K562 (cell line): ENCODE measurements at regions not wholly inside any gene's neighbourhood (a gene's known extent, or its start where the extent isn't known, plus 50 kb on each side); places are given as distances from the start of the nearest gene placed in this dataset.

Experiments
- CTCF ChIP-seq, 3 experiments: IDR thresholded peaks in 2 of 3; conservative IDR thresholded peaks in 1 of 3; 2 replicates each; pipeline ENCODE4 v1.5.1; 2011 to 2012; ENCODE audit warnings: low read length in 3 of 3, mild to moderate bottlenecking in 3 of 3, control low read depth in 2 of 3, improper control_type of control experiment in 1 of 3, inconsistent platforms in 1 of 3, low read depth in 1 of 3, mixed read lengths in 1 of 3, moderate library complexity in 1 of 3; ENCODE audit not compliant: insufficient read depth in 2 of 3
- EP300 ChIP-seq: IDR thresholded peaks from 2 replicates; pipeline ENCODE4 v1.6.1; 2012; ENCODE audit warnings: low read length, improper control_type of control experiment
- JUND ChIP-seq, 2 experiments: IDR thresholded peaks; 2 replicates in 1 of 2; 3 replicates in 1 of 2; pipeline ENCODE4 v1.6.1; 2011; ENCODE audit warnings: borderline replicate concordance in 2 of 2, low read depth in 2 of 2, low read length in 2 of 2, improper control_type of control experiment in 1 of 2, missing biosample characterization in 1 of 2, missing genetic modification characterization in 1 of 2, missing genetic modification reagents in 1 of 2
- NR2F6 ChIP-seq: fragments of 450-650 bp; formaldehyde crosslinking; IDR thresholded peaks from 2 replicates; pipeline ENCODE4 v1.4.0; 2020; ENCODE audit warnings: mild to moderate bottlenecking
- POLR2A ChIP-seq: fragments of 450-650 bp; conservative IDR thresholded peaks from 2 replicates; pipeline ENCODE4 v1.6.1; 2016
- ZNF140 ChIP-seq: fragments of 250-450 bp; sonication (Bioruptor Pico); IDR thresholded peaks from 2 replicates; pipeline ENCODE4 v1.8.0; 2021; ENCODE audit warnings: moderate library complexity, mild to moderate bottlenecking, inconsistent platforms

- TF ChIP-seq POLR2A (no peak), JUND (IDR thresholded peaks at IDR 0.05; ENCODE audit: borderline replicate concordance, low read depth, low read length) (no peak), JUND (tag; IDR thresholded peaks at IDR 0.05; ENCODE audit: borderline replicate concordance, low read depth, low read length) (no peak), CTCF (IDR thresholded peaks at IDR 0.05 in 2 of 3, conservative IDR thresholded peaks at IDR 0.05 in 1 of 3; ENCODE audit: insufficient read depth in 2 of 3, low read depth in 1 of 3, low read length in 3 of 3) (no peak), NR2F6 (no peak), EP300 (no peak), ZNF140 (CRISPR knock-in tag) (no peak)
Measured at GRCh38 chr18:5726011-5726410, 169.3 kb downstream of the TMEM200C start.
